Astrocyte (in vitro differentiated cells and primary cell): ENCODE measurements at regions not wholly inside any gene's neighbourhood (a gene's known extent, or its start where the extent isn't known, plus 50 kb on each side); places are given as distances from the start of the nearest gene placed in this dataset.

ENCODE experiments used
- CTCF ChIP-seq: IDR thresholded peaks from 2 replicates; pipeline ENCODE4 v1.5.1; 2011; ENCODE audit warnings: low read depth, mild to moderate bottlenecking, inconsistent platforms, low read length, moderate library complexity; ENCODE audit not compliant: insufficient read depth
- EZH2 ChIP-seq: IDR thresholded peaks from 2 replicates; pipeline ENCODE4 v1.6.1; 2012; ENCODE audit warnings: mild to moderate bottlenecking, low read length, inconsistent platforms; ENCODE audit not compliant: insufficient read depth

DNA sequence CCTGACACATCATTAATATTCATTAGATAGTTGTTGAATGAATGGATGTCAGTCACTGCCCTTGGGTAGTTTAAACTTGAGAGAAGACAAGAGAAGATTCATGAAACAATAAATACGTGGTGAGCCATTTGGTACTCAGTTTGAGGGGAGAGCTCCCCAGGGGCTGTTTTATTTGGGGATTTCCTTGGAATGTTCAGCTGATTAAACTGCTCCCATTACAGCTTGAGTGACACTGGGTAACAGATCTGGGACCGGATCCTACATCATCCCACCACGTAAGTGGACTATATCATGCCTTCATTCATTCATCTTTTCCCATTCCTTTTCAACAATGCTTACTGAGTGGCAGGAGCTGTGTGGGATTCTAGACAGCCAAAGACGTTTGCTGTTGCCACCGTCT, 162.0 kb downstream of the FAT3 start:
- TF ChIP-seq CTCF (no peak), EZH2 (no peak)
